Breast epithelium (tissue), 3 donors: ENCODE measurements at regions not wholly inside any gene's neighbourhood (a gene's known extent, or its start where the extent isn't known, plus 50 kb on each side); places are given as distances from the start of the nearest gene placed in this dataset.

Experiments
- POLR2A ChIP-seq: fragments of 450-650 bp; IDR thresholded peaks from one replicate; pipeline ENCODE4 v1.6.1; 2016; ENCODE audit warnings: antibody characterized with exemption, mild to moderate bottlenecking, moderate library complexity
- POLR2AphosphoS5 ChIP-seq, 3 donors: sonication (generic); formaldehyde crosslinking; IDR thresholded peaks; one replicate each; pipeline ENCODE4 v1.6.1; 2017; ENCODE audit warnings: antibody characterized with exemption in 3 of 3
- TF ChIP-seq, protein P1 (sequence below), 3 donors: fragments of 450-650 bp; IDR thresholded peaks; one replicate each; pipeline ENCODE4 v1.5.1; 2016 to 2017; ENCODE audit warnings: antibody characterized with exemption in 3 of 3, mild to moderate bottlenecking in 3 of 3, moderate library complexity in 3 of 3

DNA sequence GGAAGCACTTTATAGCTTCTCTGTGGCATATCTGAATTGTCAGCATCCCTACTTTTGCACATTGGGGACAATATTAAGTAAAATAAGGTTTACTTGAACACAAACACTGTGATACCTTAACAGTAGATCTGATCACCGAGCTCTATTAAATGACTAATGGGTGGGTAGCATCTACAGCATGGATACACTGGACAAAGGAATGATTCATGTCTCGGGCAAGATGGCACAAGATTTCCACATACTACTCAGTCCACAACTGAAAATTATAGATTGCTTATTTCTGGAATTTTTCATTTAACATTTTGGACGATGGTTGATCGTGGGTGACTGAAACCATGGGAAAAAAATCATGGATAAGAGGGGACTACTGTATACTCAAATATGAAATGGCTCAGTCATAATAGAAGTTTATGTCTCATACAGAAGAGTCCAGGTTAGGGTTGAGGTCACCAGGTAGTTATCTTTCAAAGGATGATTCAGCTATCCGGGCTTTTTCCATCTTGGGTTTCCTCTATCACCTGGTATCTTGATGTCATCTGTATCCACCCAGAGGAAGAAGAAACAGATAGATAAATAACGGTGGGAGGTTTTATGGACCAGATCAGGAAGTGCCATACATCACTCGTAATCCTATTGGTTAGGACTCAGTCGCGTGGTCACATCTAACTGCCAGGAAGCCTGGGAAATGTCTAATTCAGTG lies 320.0 kb upstream of the RARB start:
- TF ChIP-seq POLR2AphosphoS5 (IDR thresholded peaks at IDR 0.05) (no peak), POLR2A (no peak)
- TF ChIP-seq, protein P1, sequence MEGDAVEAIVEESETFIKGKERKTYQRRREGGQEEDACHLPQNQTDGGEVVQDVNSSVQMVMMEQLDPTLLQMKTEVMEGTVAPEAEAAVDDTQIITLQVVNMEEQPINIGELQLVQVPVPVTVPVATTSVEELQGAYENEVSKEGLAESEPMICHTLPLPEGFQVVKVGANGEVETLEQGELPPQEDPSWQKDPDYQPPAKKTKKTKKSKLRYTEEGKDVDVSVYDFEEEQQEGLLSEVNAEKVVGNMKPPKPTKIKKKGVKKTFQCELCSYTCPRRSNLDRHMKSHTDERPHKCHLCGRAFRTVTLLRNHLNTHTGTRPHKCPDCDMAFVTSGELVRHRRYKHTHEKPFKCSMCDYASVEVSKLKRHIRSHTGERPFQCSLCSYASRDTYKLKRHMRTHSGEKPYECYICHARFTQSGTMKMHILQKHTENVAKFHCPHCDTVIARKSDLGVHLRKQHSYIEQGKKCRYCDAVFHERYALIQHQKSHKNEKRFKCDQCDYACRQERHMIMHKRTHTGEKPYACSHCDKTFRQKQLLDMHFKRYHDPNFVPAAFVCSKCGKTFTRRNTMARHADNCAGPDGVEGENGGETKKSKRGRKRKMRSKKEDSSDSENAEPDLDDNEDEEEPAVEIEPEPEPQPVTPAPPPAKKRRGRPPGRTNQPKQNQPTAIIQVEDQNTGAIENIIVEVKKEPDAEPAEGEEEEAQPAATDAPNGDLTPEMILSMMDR (IDR thresholded peaks at IDR 0.05) = no peak
